Heart right ventricle (tissue), 16 donors: ENCODE measurements at regions not wholly inside any gene's neighbourhood (a gene's known extent, or its start where the extent isn't known, plus 50 kb on each side); places are given as distances from the start of the nearest gene placed in this dataset.
A peak's percentile ranks its signal among the peaks of the same experiment; 100 is the strongest.

Source experiments
- ATAC-seq, 8 donors: fragments of 200-7000 bp; cut with Tn5 transposase; one replicate each; pipeline ENCODE4 v1.9.1; 2020; ENCODE audit warnings: mild to moderate bottlenecking in 8 of 8, moderate library complexity in 8 of 8, moderate number of reproducible peaks in 1 of 8
- DNase-seq, 2 donors: peaks; one replicate each; pipeline ENCODE4 v3.0.0-alpha.2; 2020
- H3K27ac ChIP-seq, 10 donors: fragments of 200-600 bp; sonication (generic) in 2 of 10; one replicate each; pipeline versions ENCODE4 v1.5.0 to v1.8.0; 2020 to 2022; ENCODE audit warnings: mild to moderate bottlenecking in 3 of 10
- H3K27me3 ChIP-seq, 7 donors: fragments of 200-600 bp; one replicate each; pipeline ENCODE4 v1.8.0; 2021 to 2022; ENCODE audit warnings: mild to moderate bottlenecking in 2 of 7
- H3K36me3 ChIP-seq, 9 donors: fragments of 200-600 bp; sonication (generic) in 1 of 9; one replicate each; pipeline versions ENCODE4 v1.5.0 to v1.8.0; 2020 to 2022; ENCODE audit warnings: mild to moderate bottlenecking in 2 of 9
- H3K4me1 ChIP-seq, 9 donors: fragments of 200-600 bp; sonication (generic) in 1 of 9; one replicate each; pipeline versions ENCODE4 v1.5.0 to v1.8.0; 2020 to 2022; ENCODE audit warnings: mild to moderate bottlenecking in 4 of 9
- H3K4me3 ChIP-seq, 10 donors: fragments of 200-600 bp; sonication (generic) in 2 of 10; one replicate each; pipeline versions ENCODE4 v1.5.0 to v1.8.0; 2020 to 2022; ENCODE audit warnings: mild to moderate bottlenecking in 7 of 10, moderate library complexity in 2 of 10
- H3K9me3 ChIP-seq, 11 donors: fragments of 200-600 bp in 10 of 11; sonication (generic) in 2 of 11; one replicate each; pipeline versions ENCODE4 v1.5.0 to v1.8.0; 2013 to 2022; ENCODE audit warnings: mild to moderate bottlenecking in 2 of 11, control low read depth in 1 of 11, moderate library complexity in 1 of 11
- CTCF ChIP-seq, 9 donors: fragments of 200-600 bp; sonication (generic) in 2 of 9; IDR thresholded peaks; one replicate each; pipeline versions ENCODE4 v1.5.0 to v1.8.0; 2021 to 2022; ENCODE audit warnings: antibody characterized with exemption in 9 of 9, mild to moderate bottlenecking in 5 of 9, moderate library complexity in 1 of 9
- WGBS, 2 donors: extraction: QIAGEN DNeasy Blood & Tissue Kit; methylation state at CpG; one replicate each; pipeline ENCODE4 v1.1.7; 2013; ENCODE audit warnings: inconsistent platforms in 1 of 2; 5-methylcytosine and 5-hydroxymethylcytosine counted together
- intact Hi-C, 10 donors: fragments of 100-400 bp; cut with DNase I; formaldehyde crosslinking; loops; one replicate each; pipeline versions ENCODE4 v1.11.1 to v1.14.2; 2022
- donor health status: Arrhythmogenic right ventricular cardiomyopathy.
- donor health status: ischemic (EF 13 %, LVEDD 7.1; RV severe dilation, severe dysfunction).
- donor health status: healthy with polysubstance abuse.
- donor health status: DM: no; HTN: yes; CAD: no.
- donor health status: DM: no; HTN: no; CAD: no.
- donor health status: ischemic (EF 25% LVEDD 6.9; RV normal size, moderate dysfunction).
- donor health status: ischemic (EF 25% LVEDD 5.7; RV mildly dilated, moderate dysfunction).
- donor health status: healthy.
- donor health status: DM: yes; HTN: yes; CAD: no.
- donor health status: Ischemic cardiomyopathy.
- donor health status: ischemic (EF 35%, LVEDD 5.7; RV mildly dilated, moderate dysfunction).
- donor health status: nonischemic (EF 11% LVEDD 7.7; RV severe dilation, severe dysfunction).
- donor health status: DM: yes; HTN: yes; CAD: no.
- donor health status: PGD.
- donor health status: ischemic (EF 29% LVEDD 5.4; RV normal size, mild dysfunction).
- donor health status: nonischemic (EF 23%, LVEDD 6.1; RV moderate dilation, normal function).

- H3K27ac ChIP-seq: no peak overlapping the region
- peaks cover 0 to 39% (median 12%) of the 10 kb centered on the region in 11 donors for H3K9me3 ChIP-seq
- no peaks in the 10 kb centered on the region for H3K4me1 ChIP-seq
- DNase-seq (no peak), ATAC-seq (no peak)
- no peaks in the 10 kb centered on the region for H3K27me3 ChIP-seq
- no peak for TF ChIP-seq CTCF (IDR thresholded peaks at IDR 0.05)
- intact Hi-C loops: loop anchor here in 1 of 10 donors (10.0 kb wide), 1 partner anchor 65 kb away; no protein-coding TSS in a partner anchor
- 72 to 87% methylated on average over 2 of the region's 2 CpGs for WGBS, 2 donors
- no peaks in the 10 kb centered on the region for H3K36me3 ChIP-seq
- H3K4me3 ChIP-seq: no peak overlapping the region
Measured at GRCh38 chr15:54719325-54719724, 477.4 kb downstream of the RSL24D1 start.

GRCh38 chr15:54707805-54708752 is 488.7 kb downstream of the RSL24D1 start:
- Histone ChIP-seq H3K4me1 (no peaks in the 10 kb centered on the region), H3K27ac (no peak overlapping the region), H3K4me3 (no peak overlapping the region), H3K27me3 (no peaks in the 10 kb centered on the region), H3K9me3 (peaks cover 0 to 4% (median 0%) of the 10 kb centered on the region in 11 donors), H3K36me3 (no peaks in the 10 kb centered on the region)
- DNase-seq (peak in 1 of 2 donors; percentile 4), ATAC-seq (no peak)
- no peak for TF ChIP-seq CTCF (IDR thresholded peaks at IDR 0.05)
- intact Hi-C loops: no loop called here
- WGBS, 2 donors: 84 to 86% methylated on average over 23 of the region's 23 CpGs

- no peaks in the 10 kb centered on the region for H3K4me1 ChIP-seq
- intact Hi-C loops: no loop called here
- H3K27me3 ChIP-seq: no peaks in the 10 kb centered on the region
- ATAC-seq: no peak
- no peaks in the 10 kb centered on the region for H3K36me3 ChIP-seq
- no peak overlapping the region for H3K27ac ChIP-seq
- WGBS, 2 donors: 65 to 67% methylated on average over 10 of the region's 10 CpGs
- no peak for DNase-seq
- H3K4me3 ChIP-seq: no peak overlapping the region
- no peaks in the 10 kb centered on the region for H3K9me3 ChIP-seq
- TF ChIP-seq CTCF (IDR thresholded peaks at IDR 0.05): no peak
Measured at GRCh38 chr15:54687628-54688027, 509.1 kb downstream of the RSL24D1 start.
